Activated CD4-positive, alpha-beta T cell treated with anti-CD3 and anti-CD28 coated beads, Interleukin-2, amount 50 U/mL, for 16 hours (primary cell): ENCODE measurements at regions not wholly inside any gene's neighbourhood (a gene's known extent, or its start where the extent isn't known, plus 50 kb on each side); places are given as distances from the start of the nearest gene placed in this dataset.
A peak's percentile ranks its signal among the peaks of the same experiment; 100 is the strongest.
"Not testable (repeated sequence)": the region's sequence is repeated elsewhere in the genome, so short reads cannot be mapped to it uniquely, and the experiment has no call there.

Source experiments
- DNase-seq: peaks from one replicate; pipeline ENCODE4 v3.0.0-alpha.2; 2020

DNA sequence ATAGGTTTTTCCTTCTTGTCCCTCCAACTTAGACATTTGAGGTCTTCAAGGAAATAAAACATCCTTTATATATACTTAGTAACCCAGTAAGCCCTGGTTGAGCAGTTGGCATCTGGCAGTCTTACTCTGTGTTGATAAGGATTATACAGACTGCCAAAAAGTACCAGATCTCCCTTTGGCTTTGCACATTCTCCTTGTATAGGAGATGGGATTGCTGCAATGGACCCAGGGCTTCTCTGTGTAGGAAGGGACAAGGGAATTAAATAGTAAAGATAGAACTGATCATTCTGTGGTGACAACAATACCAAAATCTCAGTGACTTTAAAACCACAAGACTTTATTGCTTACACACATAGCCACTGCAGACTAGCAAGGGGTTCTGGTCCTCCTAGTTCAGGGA, 180.1 kb upstream of the CCDC196 start:
- no peak for DNase-seq

DNA sequence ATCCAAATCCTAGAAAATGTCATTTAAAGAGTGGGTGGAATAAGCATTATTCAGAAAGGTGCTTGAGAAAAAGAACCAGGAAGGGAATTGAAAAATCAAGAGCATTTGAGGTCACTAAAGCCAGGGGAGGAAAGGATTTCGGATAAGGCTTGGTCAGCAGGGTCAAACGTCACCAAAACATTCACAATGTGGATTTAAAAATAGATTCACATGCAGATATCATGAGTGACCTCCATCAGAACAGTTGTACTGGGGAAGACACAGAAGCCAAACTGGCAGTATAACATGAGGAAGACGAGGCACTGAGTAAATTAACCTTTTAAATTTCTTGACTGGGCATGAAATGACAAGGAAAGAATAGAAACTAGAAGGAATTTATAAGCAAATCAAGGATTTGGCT, 175.1 kb upstream of the CCDC196 start:
- DNase-seq = no peak

- DNase-seq = no peak
Measured at GRCh38 chr14:66311990-66312389, 174.2 kb upstream of the CCDC196 start.

- no peak for DNase-seq
Measured at GRCh38 chr14:66312451-66312850, 173.7 kb upstream of the CCDC196 start.

DNA sequence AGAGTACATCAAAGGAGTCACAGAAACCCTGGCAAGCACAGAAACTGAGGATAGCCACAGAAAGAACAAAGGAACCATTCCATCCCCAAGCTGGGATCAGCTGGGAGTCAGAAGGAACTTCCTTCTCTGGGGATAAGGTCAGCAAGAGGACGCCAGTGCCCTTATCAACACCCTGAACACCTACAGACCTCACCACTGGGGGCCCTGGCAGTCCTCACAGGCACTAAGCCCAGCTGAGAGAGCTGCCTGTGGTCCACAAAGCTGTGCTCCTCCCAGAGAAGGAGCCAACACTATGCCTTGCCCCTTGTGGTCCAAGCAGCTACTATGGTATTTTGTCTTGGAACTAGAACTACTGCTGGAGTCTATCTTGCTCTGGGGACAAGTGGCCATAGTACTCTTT, 171.1 kb upstream of the CCDC196 start:
- no peak for DNase-seq

GRCh38 chr14:66315548-66315947, 170.6 kb upstream of the CCDC196 start:
- DNase-seq = no peak

GRCh38 chr14:66322564-66322963, 163.6 kb upstream of the CCDC196 start:
- DNase-seq = no peak

GRCh38 chr14:66330228-66330627, 155.9 kb upstream of the CCDC196 start:
- no peak for DNase-seq

GRCh38 chr14:66330916-66331315, 155.3 kb upstream of the CCDC196 start:
- no peak for DNase-seq

- not testable (repeated sequence) for DNase-seq
Measured at GRCh38 chr14:66333293-66333692, 152.9 kb upstream of the CCDC196 start.

GRCh38 chr14:66341239-66341638, 144.9 kb upstream of the CCDC196 start:
- no peak for DNase-seq

DNA sequence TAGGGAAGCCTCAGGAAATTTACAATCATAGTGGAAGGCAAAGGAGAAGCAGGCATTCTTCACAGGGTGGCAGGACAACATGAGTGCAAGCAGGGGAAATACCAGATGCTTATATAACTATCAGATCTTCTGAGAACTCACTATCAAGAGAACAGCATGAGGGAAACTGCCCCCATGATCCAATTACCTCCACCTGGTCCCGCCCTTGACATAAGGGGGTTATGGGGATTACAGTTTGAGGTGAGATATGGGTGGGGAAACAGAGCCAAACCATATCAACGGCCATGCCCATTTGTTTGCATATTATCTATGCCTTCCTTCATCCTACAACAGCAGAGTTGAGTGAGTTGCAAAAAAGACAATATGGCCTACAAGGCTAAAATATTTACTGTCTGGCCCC, 140.2 kb upstream of the CCDC196 start:
- no peak for DNase-seq

DNA sequence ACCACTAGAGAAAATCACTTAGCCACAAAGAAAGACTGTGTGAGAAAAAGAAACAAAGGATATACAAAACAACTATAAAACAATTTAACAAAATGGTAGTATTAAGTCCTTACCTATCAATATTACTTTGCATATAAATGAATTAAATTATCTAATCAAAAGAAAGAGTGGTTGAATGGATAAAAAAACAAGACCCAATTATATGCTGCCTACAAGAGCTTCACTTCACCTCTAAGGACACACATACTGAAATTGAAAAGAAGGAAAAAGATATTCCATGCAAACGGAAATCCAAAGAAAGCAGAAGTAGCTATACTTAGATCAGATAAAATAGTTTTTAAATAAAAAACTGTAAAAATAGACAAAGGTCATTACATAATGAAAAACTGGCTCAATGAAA, 134.9 kb upstream of the CCDC196 start:
- no peak for DNase-seq

GRCh38 chr14:66359500-66359899, 126.7 kb upstream of the CCDC196 start:
- peak; percentile 32 for DNase-seq

- DNase-seq = no peak
Measured at GRCh38 chr14:66360366-66360926, 125.7 kb upstream of the CCDC196 start.

- DNase-seq = no peak
Measured at GRCh38 chr14:66361013-66361412, 125.2 kb upstream of the CCDC196 start.

- no peak for DNase-seq
Measured at GRCh38 chr14:66365388-66365787, 120.8 kb upstream of the CCDC196 start.

DNA sequence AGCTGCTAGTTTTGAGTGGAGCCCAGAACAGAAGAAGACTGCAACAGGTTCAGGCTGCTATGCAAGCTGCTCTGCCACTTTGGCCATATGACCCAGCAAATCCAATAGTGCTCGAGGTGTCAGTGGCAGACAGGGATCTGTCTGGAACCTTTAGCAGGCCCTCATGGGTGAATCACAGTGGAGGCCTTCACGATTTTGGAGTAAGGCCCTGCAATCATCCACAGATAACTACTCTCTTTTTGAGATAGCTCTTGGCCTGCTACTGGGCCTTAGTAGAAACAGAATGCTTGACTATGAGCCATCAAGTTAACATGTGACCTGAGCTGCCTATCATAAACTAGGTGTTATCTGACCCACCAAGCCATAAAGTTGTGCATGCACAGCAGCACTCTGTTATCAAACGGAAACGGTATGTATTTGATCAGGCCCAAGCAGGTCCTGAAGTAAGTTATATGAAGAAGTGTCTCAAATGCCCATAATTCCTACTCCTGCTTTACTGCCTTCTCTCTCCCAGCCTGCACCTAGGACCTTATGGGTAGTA, 116.9 kb upstream of the CCDC196 start:
- no peak for DNase-seq

DNA sequence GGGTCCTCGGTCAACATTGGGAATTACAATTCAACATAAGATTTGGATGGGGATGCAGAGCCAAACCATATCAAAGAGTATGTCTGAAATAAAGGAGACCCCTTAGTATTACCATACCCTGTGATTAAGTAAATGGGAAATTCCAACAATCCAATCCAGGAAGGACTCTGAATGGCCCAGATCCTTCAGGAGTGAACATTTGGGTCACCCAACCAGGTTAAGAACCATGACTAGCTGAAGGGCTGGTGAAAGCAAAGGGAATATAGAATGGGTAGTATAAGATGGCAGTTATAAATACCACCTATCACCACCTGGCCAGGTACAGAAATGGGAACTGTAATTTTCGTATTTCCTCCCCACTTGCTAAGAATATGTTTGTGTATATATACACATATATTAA, 114.4 kb upstream of the CCDC196 start:
- DNase-seq = no peak

DNA sequence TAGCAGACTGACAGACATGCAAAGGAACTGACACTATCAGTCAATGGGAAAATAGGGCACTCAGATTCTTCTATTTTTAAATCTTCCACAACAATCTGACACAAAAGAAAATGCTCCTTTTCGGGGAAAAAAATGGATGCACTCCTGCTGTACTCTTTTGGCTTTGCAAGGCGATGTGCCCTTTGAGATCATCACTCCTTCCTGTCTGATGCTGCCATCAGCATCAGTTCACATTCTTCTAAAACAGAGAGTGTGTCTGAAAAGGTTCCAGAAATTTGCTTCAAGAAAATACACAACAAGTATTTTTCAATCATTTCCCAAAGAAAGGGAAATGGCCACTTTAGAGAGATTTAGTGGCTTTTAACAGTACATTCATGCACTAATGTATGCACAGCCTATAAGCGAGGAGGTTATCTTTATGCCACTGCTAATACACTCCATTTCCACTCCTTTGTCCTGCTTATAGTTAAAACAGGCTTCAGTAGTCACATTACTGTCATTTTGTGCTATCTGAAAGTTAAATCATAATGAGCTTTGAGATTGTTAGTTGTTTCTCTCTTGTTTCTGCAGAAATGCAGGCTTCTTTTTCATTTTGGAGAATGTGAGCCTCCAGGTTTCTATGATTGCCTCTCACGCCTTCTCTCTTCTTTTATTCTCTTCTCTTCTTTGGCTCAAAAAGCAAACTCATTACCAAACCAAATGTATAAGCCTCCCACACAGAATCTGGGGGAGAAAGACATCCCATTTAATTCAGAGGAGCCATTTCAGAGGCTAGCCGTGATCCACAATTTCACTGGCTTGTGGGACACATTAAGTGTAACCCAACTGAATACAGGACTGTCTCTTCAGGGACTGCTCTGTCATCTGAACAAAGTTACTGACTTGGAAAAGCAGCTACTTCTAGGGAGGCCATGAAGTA, 110.9 kb upstream of the CCDC196 start:
- DNase-seq = no peak

DNA sequence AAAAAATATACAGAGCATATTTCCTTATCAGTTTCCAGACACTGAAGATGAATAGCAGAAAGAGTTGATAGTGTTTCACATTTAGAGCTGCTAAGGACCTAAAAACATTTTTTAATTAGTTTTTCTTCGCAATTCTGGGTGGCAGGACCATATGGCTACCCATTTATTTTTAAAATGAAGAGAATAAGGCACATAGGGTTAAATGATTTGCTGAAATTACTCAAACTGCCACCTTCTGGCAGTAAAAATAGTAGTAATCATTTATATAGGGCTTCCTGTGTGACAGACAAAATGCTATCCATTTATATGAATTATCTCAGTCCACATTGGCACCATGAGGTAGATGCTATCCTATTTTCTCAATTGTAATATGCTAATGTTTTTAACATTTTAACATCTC, 108.6 kb upstream of the CCDC196 start:
- no peak for DNase-seq

- no peak for DNase-seq
Measured at GRCh38 chr14:66378712-66379505, 107.3 kb upstream of the CCDC196 start.

GRCh38 chr14:66380143-66380542, 106.0 kb upstream of the CCDC196 start:
- DNase-seq = no peak

DNA sequence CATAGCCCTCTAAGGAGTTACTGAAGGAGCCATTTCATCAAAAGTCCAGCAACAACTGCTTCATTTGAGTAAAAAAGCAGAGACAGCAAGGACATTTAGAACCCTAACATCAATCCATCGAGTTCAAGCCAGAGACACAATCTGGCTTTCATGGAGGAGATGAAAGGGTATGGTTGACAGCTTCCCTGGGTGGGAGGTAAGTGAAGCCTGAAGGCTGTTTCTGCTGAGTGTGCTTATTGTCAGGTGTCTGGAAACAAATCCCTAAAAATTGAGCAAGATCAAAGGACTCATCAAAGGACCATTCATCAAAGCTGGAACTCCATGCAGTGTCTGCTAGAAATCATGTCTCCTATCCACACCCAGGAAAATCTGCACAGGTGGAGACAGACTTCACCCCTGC, 104.4 kb upstream of the CCDC196 start:
- DNase-seq = no peak
